ENCODE measurements at regions not wholly inside any gene's neighbourhood (a gene's known extent, or its start where the extent isn't known, plus 50 kb on each side); places are given as distances from the start of the nearest gene placed in this dataset.

DNA sequence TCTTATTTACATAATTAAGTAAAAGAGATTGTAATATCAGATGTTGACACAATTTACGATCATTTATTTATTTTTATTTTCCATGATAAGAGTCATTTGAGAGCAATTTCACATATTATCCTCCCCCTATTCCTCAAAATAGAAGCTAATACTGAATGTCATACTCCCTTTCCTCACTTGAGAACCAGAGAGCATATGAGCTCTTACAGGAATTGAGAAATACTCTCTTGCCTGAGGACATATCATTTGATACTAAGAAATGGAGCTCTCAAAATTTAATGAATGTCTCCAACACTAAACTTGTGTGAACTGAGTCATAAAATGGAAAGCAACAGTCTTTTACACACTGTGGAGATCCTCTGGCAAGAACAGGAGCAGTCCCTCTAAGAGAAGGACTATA lies 68.5 kb upstream of the CHST9 start:
- Histone ChIP-seq H3K4me3 (no peak overlapping the region), H3K27ac (no peak overlapping the region)

DNA sequence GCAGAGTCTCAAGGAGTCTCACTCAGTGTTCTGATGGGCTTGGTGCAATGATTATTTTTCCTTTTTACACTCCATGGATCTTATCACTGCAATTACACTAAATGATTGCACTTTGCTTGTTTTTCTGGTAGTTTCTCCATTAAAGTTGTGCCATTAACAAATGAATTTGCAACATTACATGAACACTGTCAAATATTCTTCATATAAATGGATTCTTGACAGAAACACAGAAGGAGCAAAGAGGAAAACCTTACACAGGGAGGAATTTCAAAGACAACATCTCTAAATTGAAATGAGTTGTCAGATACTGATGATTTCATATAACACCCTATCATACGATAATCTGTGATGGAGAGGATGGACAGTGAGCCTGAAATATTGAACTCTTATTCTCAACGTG lies 65.4 kb upstream of the CHST9 start:
- H3K4me3 ChIP-seq, result no peak overlapping the region
- H3K27ac ChIP-seq, result no peak overlapping the region

DNA sequence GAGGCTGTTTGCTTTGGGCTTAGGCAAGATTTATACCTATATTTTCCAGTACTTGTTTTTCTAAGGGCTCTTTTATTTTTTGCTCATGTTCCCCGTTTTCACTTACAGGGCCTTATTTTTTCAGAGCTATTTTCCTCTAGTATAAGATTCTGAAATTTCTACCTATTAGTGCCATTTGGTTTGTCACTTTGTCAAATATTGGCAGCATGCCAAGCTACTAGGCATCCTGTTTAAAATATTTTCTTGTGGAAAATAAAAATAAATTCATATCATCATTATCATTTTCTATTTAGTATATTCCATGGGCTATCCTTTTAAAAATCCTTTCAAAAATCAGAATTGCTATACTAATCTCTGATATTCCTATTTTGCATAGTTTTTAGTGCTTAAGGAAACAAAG lies 64.8 kb upstream of the CHST9 start:
- Histone ChIP-seq H3K27ac (no peak overlapping the region), H3K4me3 (no peak overlapping the region)

DNA sequence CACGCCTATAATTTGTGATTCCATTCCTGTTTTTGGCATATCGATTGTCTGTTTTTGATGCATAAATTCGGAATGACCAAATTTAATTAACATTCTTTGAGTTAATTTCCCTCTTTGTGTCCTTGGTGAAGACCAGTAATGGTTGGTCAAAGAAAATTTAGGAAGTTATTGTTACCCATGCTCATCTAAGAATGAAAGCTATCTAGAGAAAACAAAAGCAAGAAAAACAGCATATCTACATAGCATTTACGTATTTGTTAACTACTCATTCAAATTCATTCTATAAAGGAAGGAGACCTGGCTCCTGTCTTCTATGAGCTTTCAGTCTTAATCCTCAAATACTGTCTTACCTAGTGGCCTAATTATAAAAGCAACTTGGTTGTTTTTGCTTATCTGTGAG lies 59.2 kb upstream of the CHST9 start:
- no peak overlapping the region for H3K27ac ChIP-seq
- H3K4me3 ChIP-seq, result no peak overlapping the region

DNA sequence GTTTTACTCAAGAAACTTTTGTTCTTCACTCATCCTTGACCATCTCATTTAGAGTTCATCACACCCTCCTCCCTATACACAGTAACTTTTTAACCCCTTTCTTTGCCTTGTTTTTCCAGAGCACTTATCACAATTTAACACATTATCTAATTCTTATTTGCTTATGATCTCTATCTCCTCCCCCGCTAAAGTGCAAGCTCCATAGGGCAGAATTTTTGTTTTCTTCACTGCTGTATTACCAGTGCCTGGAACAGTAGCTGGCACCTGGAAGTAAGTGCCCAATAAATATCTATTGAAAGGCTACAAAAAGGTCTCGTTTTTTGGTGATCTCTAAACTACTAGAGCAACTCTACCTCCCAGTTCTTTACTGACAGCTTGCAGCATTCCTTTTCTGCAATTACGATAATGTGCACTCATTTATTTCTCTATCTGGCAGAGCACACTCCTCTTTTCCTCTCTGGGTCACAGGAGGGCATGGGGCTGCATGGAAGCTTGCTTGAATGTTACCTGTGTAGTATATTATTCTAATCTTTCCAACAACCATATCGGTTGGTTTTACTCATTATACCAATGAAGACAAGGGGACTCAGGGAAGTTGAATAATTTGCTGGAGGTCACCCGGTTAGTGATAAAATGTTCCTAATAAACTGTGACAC lies 57.4 kb upstream of the CHST9 start:
- H3K4me3 ChIP-seq, result no peak overlapping the region

DNA sequence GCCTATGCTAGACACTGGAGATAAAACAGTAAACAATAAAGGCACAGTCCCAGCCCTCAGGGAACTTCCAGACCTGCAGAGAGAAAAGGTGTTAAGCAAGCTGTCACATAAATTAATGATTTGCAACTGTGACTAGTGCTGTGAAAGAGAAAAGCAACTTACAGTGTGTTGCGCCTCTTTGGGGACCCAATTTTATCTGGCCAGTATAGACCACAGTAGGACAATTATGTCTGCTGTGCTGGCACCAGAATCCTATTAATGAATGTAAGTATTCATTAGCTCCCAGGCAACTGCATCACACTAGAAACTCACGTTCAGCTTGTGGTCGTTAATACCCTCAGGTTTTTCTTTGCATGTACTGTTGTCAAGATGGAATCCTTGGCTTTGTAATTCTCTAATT lies 55.3 kb upstream of the CHST9 start:
- Histone ChIP-seq H3K4me3 (no peak overlapping the region), H3K27ac (no peak overlapping the region)

More for the DNA sequence above, 57.4 kb upstream of the CHST9 start:
- H3K27ac ChIP-seq, result no peak overlapping the region

DNA sequence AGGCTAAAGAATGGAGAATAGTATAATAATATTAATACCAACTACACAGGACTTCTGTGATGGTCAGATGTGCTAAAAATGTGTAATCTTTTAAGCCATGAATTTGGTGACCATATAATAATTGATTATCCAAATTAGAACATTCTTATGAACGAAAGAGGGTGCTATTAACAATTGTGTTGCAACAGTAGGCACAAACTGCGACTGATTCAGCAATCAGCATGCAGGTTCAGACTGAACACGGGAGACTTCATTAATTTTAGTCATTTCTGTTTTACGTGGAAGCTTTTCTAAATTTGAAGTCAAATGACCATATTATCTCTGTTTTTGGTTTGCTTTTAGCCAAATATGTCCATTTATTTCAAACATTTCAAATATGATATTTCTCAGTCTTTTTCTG lies 54.6 kb upstream of the CHST9 start:
- no peak overlapping the region for H3K4me3 ChIP-seq
- H3K27ac ChIP-seq, result no peak overlapping the region

DNA sequence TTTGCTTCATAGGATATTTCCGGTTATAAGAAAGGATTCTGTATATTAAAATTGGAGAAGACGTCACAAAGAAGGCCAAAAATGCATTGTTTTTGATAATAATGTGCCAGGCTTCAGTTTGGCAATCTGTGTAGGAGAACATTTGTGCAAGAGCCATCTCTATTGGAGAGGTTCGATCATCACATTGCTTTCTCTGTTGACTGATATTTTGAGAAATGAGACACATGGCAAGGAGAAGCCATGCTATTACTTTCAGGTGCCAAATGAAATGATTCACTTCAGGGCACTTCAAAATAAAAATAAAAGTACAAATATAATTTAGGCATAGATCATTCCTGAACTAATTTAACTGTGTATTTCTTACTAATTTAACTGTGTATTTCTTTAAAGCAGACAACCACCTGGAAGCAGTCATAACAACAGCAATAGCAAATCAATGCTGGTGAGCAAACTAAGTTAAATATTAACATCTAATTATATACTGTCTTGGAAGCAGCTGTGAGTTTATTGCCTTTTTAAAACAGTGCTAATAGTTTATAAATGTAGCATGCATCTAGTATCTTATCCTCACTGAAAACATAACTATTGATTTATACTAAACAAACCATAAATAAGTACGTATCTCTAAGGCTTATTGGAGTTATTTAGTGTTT lies 50.2 kb upstream of the CHST9 start:
- H3K4me3 ChIP-seq, result no peak overlapping the region
- H3K27ac ChIP-seq, result no peak overlapping the region

Measured in skin epidermis (tissue), 12 donors.